Type B pancreatic cell (in vitro differentiated cells): ENCODE measurements at regions not wholly inside any gene's neighbourhood (a gene's known extent, or its start where the extent isn't known, plus 50 kb on each side); places are given as distances from the start of the nearest gene placed in this dataset.
A peak's percentile ranks its signal among the peaks of the same experiment; 100 is the strongest.

ENCODE experiments used
- DNase-seq: peaks from one replicate; pipeline ENCODE4 v3.0.0; 2021; ENCODE audit warnings: mixed read lengths; ENCODE audit not compliant: unreplicated experiment; ENCODE audit errors: extremely low spot score
- H3K27ac Mint-ChIP-seq: 2 replicates; pipeline ENCODE4 v1.8.0; 2021; ENCODE audit warnings: mild to moderate bottlenecking, mixed read lengths
- H3K27me3 Mint-ChIP-seq: 2 replicates; pipeline ENCODE4 v1.8.0; 2021; ENCODE audit warnings: mixed read lengths
- H3K36me3 Mint-ChIP-seq: 2 replicates; pipeline ENCODE4 v1.8.0; 2021; ENCODE audit warnings: mixed read lengths
- H3K4me1 Mint-ChIP-seq: one replicate; pipeline ENCODE4 v1.8.0; 2021; ENCODE audit warnings: mixed read lengths; ENCODE audit not compliant: unreplicated experiment
- H3K4me3 Mint-ChIP-seq: 2 replicates; pipeline ENCODE4 v1.8.0; 2021; ENCODE audit warnings: mild to moderate bottlenecking, mixed read lengths
- H3K9me3 Mint-ChIP-seq: 2 replicates; pipeline ENCODE4 v1.8.0; 2021; ENCODE audit warnings: mixed read lengths
- TF ChIP-seq, protein P1 (sequence below): fragments of 200-600 bp; sonication (generic); conservative IDR thresholded peaks from 2 replicates; pipeline ENCODE4 v1.5.0; 2021; ENCODE audit warnings: antibody characterized with exemption, mild to moderate bottlenecking

DNA sequence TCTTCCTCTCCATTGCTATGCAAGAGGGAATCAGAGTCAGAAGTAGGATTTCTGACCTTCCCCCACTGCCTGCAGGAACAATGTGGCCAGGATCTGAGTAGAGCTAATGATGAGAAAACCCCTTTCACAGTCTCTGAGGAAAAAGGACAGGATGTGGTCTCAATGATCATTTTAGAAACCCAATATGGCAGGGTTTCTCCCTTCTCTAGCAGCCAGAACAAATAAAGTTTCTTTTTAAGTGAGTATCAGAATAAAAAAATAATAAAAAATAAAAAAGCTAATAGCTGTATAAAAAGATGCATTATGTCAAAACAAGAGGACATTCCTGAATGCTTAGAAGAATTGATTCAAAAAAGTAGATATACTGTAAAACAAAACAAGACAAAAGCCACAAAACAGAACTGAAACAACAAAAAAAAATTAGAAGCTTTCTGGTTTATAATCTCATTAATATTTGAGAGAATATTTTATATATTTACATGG, 1124.9 kb upstream of the ZEB2 start:
- TF ChIP-seq, protein P1, sequence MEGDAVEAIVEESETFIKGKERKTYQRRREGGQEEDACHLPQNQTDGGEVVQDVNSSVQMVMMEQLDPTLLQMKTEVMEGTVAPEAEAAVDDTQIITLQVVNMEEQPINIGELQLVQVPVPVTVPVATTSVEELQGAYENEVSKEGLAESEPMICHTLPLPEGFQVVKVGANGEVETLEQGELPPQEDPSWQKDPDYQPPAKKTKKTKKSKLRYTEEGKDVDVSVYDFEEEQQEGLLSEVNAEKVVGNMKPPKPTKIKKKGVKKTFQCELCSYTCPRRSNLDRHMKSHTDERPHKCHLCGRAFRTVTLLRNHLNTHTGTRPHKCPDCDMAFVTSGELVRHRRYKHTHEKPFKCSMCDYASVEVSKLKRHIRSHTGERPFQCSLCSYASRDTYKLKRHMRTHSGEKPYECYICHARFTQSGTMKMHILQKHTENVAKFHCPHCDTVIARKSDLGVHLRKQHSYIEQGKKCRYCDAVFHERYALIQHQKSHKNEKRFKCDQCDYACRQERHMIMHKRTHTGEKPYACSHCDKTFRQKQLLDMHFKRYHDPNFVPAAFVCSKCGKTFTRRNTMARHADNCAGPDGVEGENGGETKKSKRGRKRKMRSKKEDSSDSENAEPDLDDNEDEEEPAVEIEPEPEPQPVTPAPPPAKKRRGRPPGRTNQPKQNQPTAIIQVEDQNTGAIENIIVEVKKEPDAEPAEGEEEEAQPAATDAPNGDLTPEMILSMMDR = no peak
- Mint-ChIP-seq H3K4me1 (no peaks in the 10 kb centered on the region), H3K27me3 (no peaks in the 10 kb centered on the region), H3K4me3 (no peak overlapping the region), H3K9me3 (no peaks in the 10 kb centered on the region), H3K36me3 (no peaks in the 10 kb centered on the region), H3K27ac (no peak overlapping the region)
- DNase-seq = no peak

GRCh38 chr2:145638675-145639074, 1118.8 kb upstream of the ZEB2 start:
- TF ChIP-seq, protein P1 = peak; percentile 67
- no peaks in the 10 kb centered on the region for H3K4me1 Mint-ChIP-seq
- no peak overlapping the region for H3K27ac Mint-ChIP-seq
- DNase-seq = no peak
- H3K9me3 Mint-ChIP-seq = no peaks in the 10 kb centered on the region
- no peak overlapping the region for H3K4me3 Mint-ChIP-seq
- no peaks in the 10 kb centered on the region for H3K36me3 Mint-ChIP-seq
- no peaks in the 10 kb centered on the region for H3K27me3 Mint-ChIP-seq

GRCh38 chr2:145635706-145636427, 1115.9 kb upstream of the ZEB2 start:
- Mint-ChIP-seq H3K36me3 (no peaks in the 10 kb centered on the region), H3K27me3 (no peaks in the 10 kb centered on the region), H3K4me3 (no peak overlapping the region), H3K4me1 (no peaks in the 10 kb centered on the region), H3K27ac (no peak overlapping the region), H3K9me3 (no peaks in the 10 kb centered on the region)
- no peak for DNase-seq
- TF ChIP-seq, protein P1 = no peak

DNA sequence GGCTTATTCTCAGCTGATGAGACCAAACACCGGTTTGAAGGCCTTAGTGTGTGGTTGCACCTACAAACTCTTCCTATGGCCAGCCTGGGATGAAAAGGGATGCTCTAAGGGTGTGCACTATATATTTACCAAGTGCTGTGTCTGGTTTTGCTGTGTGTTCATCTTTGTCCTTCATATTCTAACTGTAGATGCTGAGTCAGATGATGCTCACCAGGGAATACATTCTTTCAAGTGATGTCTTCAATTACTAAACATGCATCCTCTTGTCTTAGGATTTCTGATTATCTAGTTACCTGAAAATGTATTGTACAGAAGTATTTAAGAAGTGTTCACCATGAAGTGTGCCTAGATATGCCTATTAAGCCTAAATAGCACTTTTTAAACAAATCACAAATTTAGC, 1111.6 kb upstream of the ZEB2 start:
- Mint-ChIP-seq H3K27ac (no peak overlapping the region), H3K4me1 (no peaks in the 10 kb centered on the region), H3K4me3 (no peak overlapping the region), H3K9me3 (no peaks in the 10 kb centered on the region), H3K36me3 (no peaks in the 10 kb centered on the region), H3K27me3 (no peaks in the 10 kb centered on the region)
- DNase-seq = no peak
- TF ChIP-seq, protein P1 = no peak

DNA sequence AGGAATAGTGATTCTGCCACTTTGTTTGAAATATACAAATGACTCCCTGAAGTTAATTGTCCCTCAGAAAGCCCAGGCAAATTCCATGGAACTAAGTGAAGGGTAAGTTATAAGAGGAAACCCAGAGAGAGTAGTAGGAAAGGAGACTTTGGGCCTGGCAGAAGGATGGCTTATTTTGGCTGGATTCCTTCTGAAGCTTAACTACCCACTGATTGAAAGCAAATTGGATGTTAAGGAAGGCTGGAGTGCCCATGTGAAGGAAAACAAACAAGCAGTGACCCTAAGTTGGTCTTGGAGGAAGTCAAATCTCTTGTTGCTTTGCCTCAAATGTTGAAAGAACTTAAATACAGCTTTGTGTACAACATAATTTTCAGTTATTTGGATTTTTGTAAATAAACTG, 1106.4 kb upstream of the ZEB2 start:
- H3K27me3 Mint-ChIP-seq = no peaks in the 10 kb centered on the region
- no peaks in the 10 kb centered on the region for H3K9me3 Mint-ChIP-seq
- H3K4me3 Mint-ChIP-seq = no peak overlapping the region
- H3K4me1 Mint-ChIP-seq = no peaks in the 10 kb centered on the region
- no peak for DNase-seq
- no peaks in the 10 kb centered on the region for H3K36me3 Mint-ChIP-seq
- TF ChIP-seq, protein P1 = no peak
- H3K27ac Mint-ChIP-seq = no peak overlapping the region
